CD1c-positive myeloid dendritic cell (primary cell): ENCODE measurements at regions not wholly inside any gene's neighbourhood (a gene's known extent, or its start where the extent isn't known, plus 50 kb on each side); places are given as distances from the start of the nearest gene placed in this dataset.
A peak's percentile ranks its signal among the peaks of the same experiment; 100 is the strongest.
"Not testable (repeated sequence)": the region's sequence is repeated elsewhere in the genome, so short reads cannot be mapped to it uniquely, and the experiment has no call there.

Experiments
- DNase-seq: peaks from one replicate; pipeline ENCODE4 v3.0.0-alpha.2; 2016; ENCODE audit errors: extremely low spot score

GRCh38 chr9:15113288-15113687, 193.7 kb downstream of the TTC39B start:
- DNase-seq: no peak

GRCh38 chr9:15111071-15111470, 195.9 kb downstream of the TTC39B start:
- no peak for DNase-seq

GRCh38 chr9:15104826-15105420, 194.7 kb upstream of the FREM1 start:
- DNase-seq: peak; percentile 44

GRCh38 chr9:15103290-15103689, 193.1 kb upstream of the FREM1 start:
- DNase-seq: no peak

GRCh38 chr9:15101095-15101494, 190.9 kb upstream of the FREM1 start:
- no peak for DNase-seq

GRCh38 chr9:15100571-15100970, 190.3 kb upstream of the FREM1 start:
- no peak for DNase-seq

GRCh38 chr9:15096972-15097371, 186.7 kb upstream of the FREM1 start:
- no peak for DNase-seq

GRCh38 chr9:15086778-15087324, 176.6 kb upstream of the FREM1 start:
- no peak for DNase-seq

GRCh38 chr9:15086156-15086763, 176.0 kb upstream of the FREM1 start:
- DNase-seq: no peak

GRCh38 chr9:15081021-15081753, 171.0 kb upstream of the FREM1 start:
- DNase-seq: no peak

GRCh38 chr9:15080401-15080800, 170.2 kb upstream of the FREM1 start:
- DNase-seq: no peak

GRCh38 chr9:15079989-15080388, 169.8 kb upstream of the FREM1 start:
- DNase-seq: no peak

GRCh38 chr9:15077946-15078729, 167.9 kb upstream of the FREM1 start:
- DNase-seq: no peak

GRCh38 chr9:15073620-15074019, 163.4 kb upstream of the FREM1 start:
- no peak for DNase-seq

- DNase-seq: no peak
Measured at GRCh38 chr9:15070716-15071115, 160.5 kb upstream of the FREM1 start.

GRCh38 chr9:15069106-15069505, 158.9 kb upstream of the FREM1 start:
- no peak for DNase-seq

GRCh38 chr9:15068261-15068660, 158.0 kb upstream of the FREM1 start:
- DNase-seq: no peak

- DNase-seq: no peak
Measured at GRCh38 chr9:15059003-15059402, 148.8 kb upstream of the FREM1 start.

- DNase-seq: no peak
Measured at GRCh38 chr9:15058236-15058635, 148.0 kb upstream of the FREM1 start.

GRCh38 chr9:15055284-15055683, 145.1 kb upstream of the FREM1 start:
- not testable (repeated sequence) for DNase-seq

GRCh38 chr9:15048772-15049171, 138.5 kb upstream of the FREM1 start:
- DNase-seq: no peak

- no peak for DNase-seq
Measured at GRCh38 chr9:15047028-15047551, 136.9 kb upstream of the FREM1 start.
